KBM-7 (cell line): ENCODE measurements at regions not wholly inside any gene's neighbourhood (a gene's known extent, or its start where the extent isn't known, plus 50 kb on each side); places are given as distances from the start of the nearest gene placed in this dataset.
"Not testable (repeated sequence)": the region's sequence is repeated elsewhere in the genome, so short reads cannot be mapped to it uniquely, and the experiment has no call there.

Source experiments
- DNase-seq: peaks from one replicate; pipeline ENCODE4 v3.0.0-alpha.2; 2015
- in situ Hi-C: fragments of 300-500 bp; cut with MboI; formaldehyde crosslinking; loops from 2 replicates; pipeline ENCODE4 v1.14.3; 2020; ENCODE audit warnings: low sequenced_read_pairs, low pct_unique_long_range_greater_than_20kb, mixed read lengths

GRCh38 chr10:83539528-83540308 is 599.6 kb upstream of the GHITM start:
- no peak for DNase-seq
- in situ Hi-C loops: no loop called here

GRCh38 chr10:83541046-83541445 is 598.3 kb upstream of the GHITM start:
- in situ Hi-C loops: no loop called here
- DNase-seq: no peak

GRCh38 chr10:83542774-83543411 is 596.4 kb upstream of the GHITM start:
- no peak for DNase-seq
- in situ Hi-C loops: no loop called here

- DNase-seq: no peak
- in situ Hi-C loops: no loop called here
Observed at GRCh38 chr10:83543691-83544462, 595.4 kb upstream of the GHITM start.

- no peak for DNase-seq
- in situ Hi-C loops: no loop called here
Observed at GRCh38 chr10:83545901-83546391, 593.4 kb upstream of the GHITM start.

GRCh38 chr10:83551190-83551589 is 588.1 kb upstream of the GHITM start:
- peak; percentile 3 for DNase-seq
- in situ Hi-C loops: not testable (repeated sequence)

GRCh38 chr10:83553366-83553765 is 585.9 kb upstream of the GHITM start:
- in situ Hi-C loops: no loop called here

GRCh38 chr10:83555264-83555663 is 584.0 kb upstream of the GHITM start:
- no peak for DNase-seq
- in situ Hi-C loops: no loop called here

More at GRCh38 chr10:83553366-83553765, 585.9 kb upstream of the GHITM start:
- DNase-seq: no peak

GRCh38 chr10:83562381-83562780 is 576.9 kb upstream of the GHITM start:
- DNase-seq: no peak
- in situ Hi-C loops: no loop called here

- no peak for DNase-seq
- in situ Hi-C loops: no loop called here
Observed at GRCh38 chr10:83564889-83565588, 574.3 kb upstream of the GHITM start.

GRCh38 chr10:83572036-83572435 is 567.3 kb upstream of the GHITM start:
- in situ Hi-C loops: no loop called here
- no peak for DNase-seq

- DNase-seq: no peak
- in situ Hi-C loops: no loop called here
Observed at GRCh38 chr10:83574770-83575169, 564.5 kb upstream of the GHITM start.

- in situ Hi-C loops: no loop called here
- no peak for DNase-seq
Observed at GRCh38 chr10:83577421-83577820, 561.9 kb upstream of the GHITM start.

GRCh38 chr10:83580373-83581012 is 558.8 kb upstream of the GHITM start:
- DNase-seq: no peak
- in situ Hi-C loops: no loop called here

- in situ Hi-C loops: no loop called here
- DNase-seq: no peak
Observed at GRCh38 chr10:83582407-83583095, 556.8 kb upstream of the GHITM start.

- in situ Hi-C loops: no loop called here
- DNase-seq: no peak
Observed at GRCh38 chr10:83585686-83586085, 553.6 kb upstream of the GHITM start.

- in situ Hi-C loops: no loop called here
- DNase-seq: no peak
Observed at GRCh38 chr10:83592337-83592935, 546.9 kb upstream of the GHITM start.

- DNase-seq: no peak
Observed at GRCh38 chr10:83603708-83604107, 535.6 kb upstream of the GHITM start.

More at GRCh38 chr10:83603708-83604107, 535.6 kb upstream of the GHITM start:
- in situ Hi-C loops: no loop called here
